GM12892 (cell line): ENCODE measurements at regions not wholly inside any gene's neighbourhood (a gene's known extent, or its start where the extent isn't known, plus 50 kb on each side); places are given as distances from the start of the nearest gene placed in this dataset.

Experiments used
- POLR2AphosphoS5 ChIP-seq: IDR thresholded peaks from 2 replicates; pipeline ENCODE4 v1.6.1; 2011; ENCODE audit warnings: low read depth, low read length, control low read depth
- TAF1 ChIP-seq: IDR thresholded peaks from 2 replicates; pipeline ENCODE4 v1.6.1; 2011; ENCODE audit warnings: low read depth, mild to moderate bottlenecking, control low read depth, low read length, borderline replicate concordance

DNA sequence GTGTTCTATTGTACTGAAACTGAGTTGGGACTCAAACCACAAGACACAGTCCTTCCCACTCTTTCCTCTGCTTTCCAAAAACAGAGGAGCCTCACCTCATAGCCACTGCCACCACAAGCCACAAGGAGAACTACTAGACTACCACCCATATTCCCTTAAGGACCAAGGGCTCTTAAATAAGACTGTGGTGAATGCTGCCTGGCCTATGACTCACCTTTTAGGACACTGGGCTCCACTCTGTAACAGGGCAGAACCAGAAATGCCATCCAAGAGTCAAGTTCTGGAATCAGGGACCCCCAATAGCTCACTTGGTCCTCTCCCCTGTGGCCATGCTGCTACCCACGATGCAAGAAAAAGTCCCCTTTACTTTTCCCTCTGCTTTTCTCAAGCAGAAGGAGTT, 851.4 kb downstream of the BCL11A start:
- TF ChIP-seq POLR2AphosphoS5 (no peak), TAF1 (no peak)
